Thymus (tissue), 11 donors: ENCODE measurements at regions not wholly inside any gene's neighbourhood (a gene's known extent, or its start where the extent isn't known, plus 50 kb on each side); places are given as distances from the start of the nearest gene placed in this dataset.

Experiments used
- DNase-seq, 9 donors: peaks; one replicate each; pipeline ENCODE4 v3.0.0-alpha.2; 2013; ENCODE audit warnings: low spot score in 9 of 9, low read depth in 6 of 9, missing footprints in 1 of 9
- H3K27ac ChIP-seq, 2 donors: one replicate each; pipeline ENCODE4 v1.5.1; 2013; ENCODE audit warnings: control low read depth in 1 of 2, low read depth in 1 of 2, low read length in 1 of 2, mild to moderate bottlenecking in 1 of 2, moderate library complexity in 1 of 2
- H3K27me3 ChIP-seq, 2 donors: one replicate each; pipeline ENCODE4 v1.5.1; 2013; ENCODE audit warnings: low read length in 1 of 2; ENCODE audit not compliant: control insufficient read depth in 2 of 2, insufficient read depth in 1 of 2
- H3K36me3 ChIP-seq, 2 donors: one replicate each; pipeline ENCODE4 v1.5.1; 2013; ENCODE audit warnings: low read length in 1 of 2, mild to moderate bottlenecking in 1 of 2, moderate library complexity in 1 of 2; ENCODE audit not compliant: control insufficient read depth in 2 of 2, insufficient read depth in 2 of 2
- H3K4me1 ChIP-seq, 2 donors: one replicate each; pipeline ENCODE4 v1.5.1; 2013; ENCODE audit warnings: low read length in 2 of 2; ENCODE audit not compliant: control insufficient read depth in 2 of 2, insufficient read depth in 2 of 2
- H3K4me3 ChIP-seq, 2 donors: one replicate each; pipeline ENCODE4 v1.5.1; 2013; ENCODE audit warnings: low read length in 2 of 2, control low read depth in 1 of 2, mild to moderate bottlenecking in 1 of 2
- H3K9me3 ChIP-seq, 2 donors: one replicate each; pipeline ENCODE4 v1.5.1; 2013; ENCODE audit warnings: low read length in 1 of 2, mild to moderate bottlenecking in 1 of 2; ENCODE audit not compliant: control insufficient read depth in 2 of 2, insufficient read depth in 1 of 2
- WGBS: extraction: QIAGEN DNeasy Blood & Tissue Kit; methylation state at CpG from one replicate; pipeline ENCODE4 v1.1.7; 2013; 5-methylcytosine and 5-hydroxymethylcytosine counted together
- donor health status: healthy.

DNA sequence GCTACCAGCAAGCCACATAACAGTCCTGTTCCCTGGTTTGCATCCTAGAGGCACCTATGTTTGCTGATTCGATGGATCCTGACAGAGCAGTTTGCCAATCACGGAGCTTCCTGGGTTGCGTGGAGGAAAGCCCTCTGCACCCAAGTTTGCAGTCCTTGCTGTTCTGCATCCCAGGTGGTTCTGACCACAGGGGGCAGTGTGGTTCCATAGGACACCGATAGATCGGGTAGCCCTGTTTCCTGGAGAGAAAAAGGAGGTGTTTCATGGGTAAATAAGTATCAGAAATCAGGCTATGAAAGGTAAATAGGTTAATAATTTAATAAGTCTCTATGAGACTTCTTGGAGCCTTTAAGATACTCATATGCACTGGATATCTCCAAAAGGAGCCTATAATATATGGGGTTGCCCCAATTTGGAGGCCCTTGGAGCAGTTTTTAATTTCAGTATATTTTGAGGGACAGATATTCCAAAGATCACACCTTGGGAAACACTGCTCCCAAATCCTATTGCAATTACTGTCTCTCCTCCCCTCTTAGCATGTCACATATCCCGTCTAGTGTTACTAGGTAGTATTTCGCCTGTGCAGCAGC lies 194.6 kb upstream of the TPM1 start:
- no peak overlapping the region for H3K4me3 ChIP-seq
- peak in 3 of 9 donors; percentile 2 to 20 (median 16) for DNase-seq
- no peaks in the 10 kb centered on the region for H3K27me3 ChIP-seq
- H3K36me3 ChIP-seq = no peaks in the 10 kb centered on the region
- no peaks in the 10 kb centered on the region for H3K9me3 ChIP-seq
- WGBS = 85% methylated on average over 7 of the region's 7 CpGs
- H3K27ac ChIP-seq = no peak overlapping the region
- no peaks in the 10 kb centered on the region for H3K4me1 ChIP-seq

DNA sequence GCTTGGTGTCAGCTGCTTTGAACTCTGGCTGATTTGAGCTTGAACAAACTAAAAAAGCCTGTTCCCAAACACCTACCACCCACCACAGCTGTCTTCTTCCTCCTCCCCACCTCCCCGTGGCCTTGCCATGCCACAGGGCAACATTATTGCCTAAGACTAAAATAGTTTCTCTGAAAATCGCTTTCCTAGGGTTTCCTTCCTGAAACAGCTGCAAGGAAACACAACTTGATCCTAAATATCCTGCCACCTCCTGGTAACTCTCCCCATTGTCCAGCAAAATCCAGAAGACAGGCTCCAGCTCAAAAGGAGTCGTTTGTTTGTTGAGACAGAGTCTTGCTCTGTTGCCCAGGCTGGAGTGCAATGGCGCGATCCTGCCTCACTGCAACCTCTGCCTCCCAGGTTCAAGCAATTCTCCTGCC lies 193.9 kb upstream of the TPM1 start:
- Histone ChIP-seq H3K4me1 (no peaks in the 10 kb centered on the region), H3K27me3 (no peaks in the 10 kb centered on the region), H3K36me3 (no peaks in the 10 kb centered on the region), H3K27ac (no peak overlapping the region), H3K9me3 (no peaks in the 10 kb centered on the region), H3K4me3 (no peak overlapping the region)
- WGBS = 58% methylated on average over 5 of the region's 5 CpGs
- no peak for DNase-seq

DNA sequence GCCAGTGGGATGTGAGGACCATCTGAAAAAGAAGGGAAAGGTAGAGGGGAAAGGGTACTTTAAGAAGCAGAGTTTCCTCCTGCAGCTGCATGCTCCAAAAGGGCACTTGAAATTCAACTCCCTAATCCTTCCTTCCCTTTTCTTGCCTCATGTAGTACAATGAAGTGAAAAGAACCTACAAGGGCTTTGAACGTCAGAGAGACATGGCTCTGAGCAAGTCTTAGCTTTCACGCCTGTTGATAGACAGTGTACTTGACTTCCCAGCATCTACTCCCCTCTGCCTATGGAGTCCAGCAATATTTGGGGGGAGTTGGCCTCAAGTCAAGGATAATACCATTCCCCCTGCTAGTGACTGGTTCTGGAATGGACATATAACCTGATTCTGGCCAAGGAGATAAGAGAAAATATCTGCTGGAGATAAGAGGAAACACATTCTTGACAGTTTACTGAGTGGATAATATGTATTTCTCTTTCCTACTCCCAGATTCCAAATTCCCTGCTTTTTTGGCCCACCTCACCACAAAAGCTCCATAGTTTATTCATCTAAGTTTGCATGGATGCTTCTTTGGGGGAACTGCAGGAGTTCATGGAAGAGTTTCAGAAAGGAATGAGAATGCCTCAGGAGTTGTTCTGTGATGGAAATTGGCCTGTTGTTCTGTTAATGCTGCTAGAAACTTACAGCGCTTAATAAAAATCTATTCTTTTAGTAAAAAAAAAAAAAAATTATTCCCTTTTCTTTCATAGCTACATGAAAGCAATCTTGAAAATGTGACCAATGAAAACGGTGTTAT lies 193.0 kb upstream of the TPM1 start:
- no peak for DNase-seq
- Histone ChIP-seq H3K9me3 (no peaks in the 10 kb centered on the region), H3K27ac (no peak overlapping the region), H3K36me3 (no peaks in the 10 kb centered on the region), H3K27me3 (no peaks in the 10 kb centered on the region), H3K4me3 (no peak overlapping the region), H3K4me1 (no peaks in the 10 kb centered on the region)
- 82% methylated on average over 4 of the region's 4 CpGs for WGBS

DNA sequence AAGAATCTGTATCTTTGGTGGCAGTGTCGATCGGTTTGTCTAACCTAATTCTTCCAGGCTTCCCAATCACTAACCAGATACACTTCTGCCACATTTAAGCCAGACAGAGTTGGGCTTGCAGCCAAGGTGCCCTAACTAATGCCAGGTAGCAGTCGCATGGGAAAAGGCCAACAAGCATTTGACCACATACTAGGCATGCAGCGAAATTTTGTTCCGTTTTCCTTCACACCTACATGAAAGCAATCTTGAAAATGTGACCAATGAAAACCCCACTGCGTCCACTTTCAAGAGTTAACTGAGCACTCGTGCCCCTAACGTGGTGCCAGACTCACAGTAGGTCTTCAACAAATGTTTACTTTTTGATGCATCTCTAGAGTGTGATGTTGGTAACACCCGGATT lies 192.2 kb upstream of the TPM1 start:
- H3K27ac ChIP-seq = no peak overlapping the region
- WGBS = 95% methylated on average over 9 of the region's 9 CpGs
- H3K4me3 ChIP-seq = no peak overlapping the region
- no peaks in the 10 kb centered on the region for H3K9me3 ChIP-seq
- no peaks in the 10 kb centered on the region for H3K27me3 ChIP-seq
- no peaks in the 10 kb centered on the region for H3K4me1 ChIP-seq
- no peak for DNase-seq
- no peaks in the 10 kb centered on the region for H3K36me3 ChIP-seq

DNA sequence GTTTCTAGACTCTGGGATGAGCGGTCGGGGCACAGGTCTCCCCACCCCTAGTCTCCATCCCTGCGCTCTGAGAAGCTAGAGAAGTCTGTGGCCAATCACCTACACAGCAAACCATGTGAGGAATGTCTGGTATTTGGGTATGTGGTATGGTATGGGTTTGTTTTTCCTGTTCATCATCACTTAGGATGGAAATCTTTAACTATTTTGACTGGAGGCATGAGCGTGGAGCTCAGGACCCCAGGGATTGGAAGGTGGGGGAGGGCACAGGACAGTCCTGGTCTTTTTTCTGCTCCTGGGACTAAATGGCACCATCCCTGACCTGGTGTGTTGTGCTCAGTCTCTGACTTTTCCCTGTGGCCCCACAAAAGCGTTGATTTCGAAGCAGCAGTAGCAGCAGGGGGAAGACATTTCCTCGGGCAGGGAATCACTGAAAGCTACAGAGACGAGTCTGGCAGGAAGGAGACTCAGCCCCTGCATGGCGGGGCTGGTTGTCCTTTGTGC lies 191.7 kb upstream of the TPM1 start:
- Histone ChIP-seq H3K9me3 (no peaks in the 10 kb centered on the region), H3K27ac (no peak overlapping the region), H3K4me3 (no peak overlapping the region), H3K27me3 (no peaks in the 10 kb centered on the region), H3K36me3 (no peaks in the 10 kb centered on the region), H3K4me1 (no peaks in the 10 kb centered on the region)
- DNase-seq = no peak
- WGBS = 89% methylated on average over 9 of the region's 9 CpGs

DNA sequence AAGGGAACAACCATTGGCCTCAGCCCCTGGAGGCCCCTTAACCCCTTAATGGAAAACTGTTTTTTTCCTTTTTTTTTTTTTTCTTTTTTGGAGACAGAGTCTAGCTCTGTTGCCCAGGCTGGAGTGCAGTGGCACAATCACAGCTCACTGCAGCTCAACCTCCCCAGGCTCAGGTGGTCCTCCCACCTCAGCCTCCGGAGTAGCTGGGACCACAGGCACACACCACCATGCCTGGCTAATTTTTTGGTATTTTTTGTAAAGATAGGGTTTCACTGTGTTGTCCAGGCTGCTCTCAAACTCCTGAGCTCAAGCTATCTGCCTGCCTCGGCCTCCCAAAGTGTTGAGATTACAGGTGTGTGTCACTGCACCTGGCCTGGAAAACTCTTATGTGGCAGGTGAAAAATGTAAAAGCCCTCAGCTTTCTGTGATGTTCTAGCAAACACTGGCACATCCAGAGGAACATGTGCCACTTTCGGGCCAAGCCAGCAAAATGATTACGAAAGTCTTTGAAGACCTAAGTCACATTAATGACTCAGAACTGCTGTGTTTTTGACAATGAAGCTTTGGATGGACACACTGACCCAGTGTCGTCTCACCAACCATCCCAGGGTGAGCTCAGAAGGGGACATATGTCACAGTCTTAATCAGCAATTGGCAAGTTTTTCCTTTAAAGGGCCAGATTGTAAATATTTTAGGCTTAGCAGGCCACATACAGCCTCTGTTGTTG lies 189.3 kb upstream of the TPM1 start:
- H3K27ac ChIP-seq = no peak overlapping the region
- H3K36me3 ChIP-seq = no peaks in the 10 kb centered on the region
- DNase-seq = no peak
- WGBS = 80% methylated on average over 5 of the region's 5 CpGs
- no peak overlapping the region for H3K4me3 ChIP-seq
- peaks cover 0 to 2% of the 10 kb centered on the region in 2 donors for H3K27me3 ChIP-seq
- no peaks in the 10 kb centered on the region for H3K9me3 ChIP-seq
- H3K4me1 ChIP-seq = no peaks in the 10 kb centered on the region

DNA sequence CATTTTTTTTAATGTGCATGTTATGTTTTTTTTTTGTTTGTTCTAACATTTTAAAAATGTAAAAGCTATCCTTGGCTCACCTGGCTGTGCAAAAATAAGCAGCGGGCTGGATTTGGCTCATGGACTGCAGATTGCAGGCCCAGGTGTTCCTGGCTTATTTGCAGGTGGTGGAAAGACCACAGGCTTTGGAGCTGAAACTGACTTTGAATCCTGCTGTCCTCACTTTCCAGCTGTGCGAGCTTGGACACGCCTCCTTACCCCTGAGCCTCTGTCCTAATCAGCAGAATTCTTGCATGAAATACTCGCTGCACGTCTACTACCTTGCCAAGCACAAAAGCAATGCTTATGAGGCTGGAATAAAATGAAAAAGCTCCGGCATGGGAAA lies 188.7 kb upstream of the TPM1 start:
- WGBS = 86% methylated on average over 6 of the region's 6 CpGs
- no peak for DNase-seq
- H3K36me3 ChIP-seq = no peaks in the 10 kb centered on the region

DNA sequence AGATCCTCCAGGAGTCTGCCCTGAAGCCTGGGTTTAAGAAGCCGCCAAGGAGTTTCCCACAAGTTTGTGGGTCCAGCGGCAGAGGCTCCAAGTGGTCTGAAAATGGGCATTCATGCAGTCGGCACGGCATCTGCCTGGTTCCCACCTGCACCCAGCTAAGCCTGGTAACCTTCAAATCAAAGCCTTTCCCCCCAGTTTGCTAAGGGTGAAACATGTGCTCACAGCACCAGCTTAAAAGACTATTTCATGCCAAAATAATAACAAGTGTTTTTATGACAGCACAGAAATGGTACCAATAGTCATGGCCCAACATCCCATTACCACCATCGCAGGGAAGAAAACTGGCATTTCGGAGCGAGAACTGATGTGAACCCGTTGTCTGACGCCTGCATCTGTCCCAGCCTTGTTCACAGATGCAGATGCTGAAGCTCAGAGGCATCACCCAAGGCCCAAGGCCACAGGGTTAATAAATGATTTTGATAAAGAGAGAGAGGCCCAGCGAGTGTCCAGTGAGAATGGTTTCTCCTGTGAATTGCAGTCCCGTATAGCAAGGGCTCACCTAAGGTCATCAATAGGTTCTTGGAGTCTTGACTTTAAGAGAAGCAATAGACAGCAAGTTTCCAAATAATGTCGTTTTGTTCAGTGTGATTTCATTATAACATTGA lies 188.0 kb upstream of the TPM1 start:
- peaks cover 0 to 2% of the 10 kb centered on the region in 2 donors for H3K27me3 ChIP-seq
- WGBS = 96% methylated on average over 12 of the region's 12 CpGs
- H3K9me3 ChIP-seq = no peaks in the 10 kb centered on the region
- no peak overlapping the region for H3K4me3 ChIP-seq
- H3K27ac ChIP-seq = no peak overlapping the region
- no peak for DNase-seq
- no peaks in the 10 kb centered on the region for H3K36me3 ChIP-seq
- no peaks in the 10 kb centered on the region for H3K4me1 ChIP-seq

More for the DNA sequence above, 188.7 kb upstream of the TPM1 start:
- Histone ChIP-seq H3K4me1 (no peaks in the 10 kb centered on the region), H3K9me3 (no peaks in the 10 kb centered on the region), H3K4me3 (no peak overlapping the region), H3K27me3 (peaks cover 0 to 2% of the 10 kb centered on the region in 2 donors), H3K27ac (no peak overlapping the region)

DNA sequence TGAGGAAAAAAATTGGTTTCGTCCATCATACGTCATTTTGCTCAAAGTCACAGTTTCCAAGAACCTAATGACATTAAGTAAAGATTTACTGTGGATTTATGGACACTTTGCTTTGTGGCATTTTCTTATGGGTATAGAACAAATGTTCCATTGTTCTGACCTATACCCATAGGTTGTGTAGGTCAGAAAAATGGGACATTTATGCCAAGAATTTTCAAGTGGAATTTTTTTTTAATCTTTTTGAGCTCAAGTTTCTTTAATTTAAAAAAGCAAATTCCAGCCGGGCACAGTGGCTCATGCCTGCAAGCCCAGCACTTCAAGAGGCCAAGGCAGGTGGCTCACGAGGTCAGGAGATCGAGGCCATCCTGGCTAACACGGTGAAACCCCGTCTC lies 187.5 kb upstream of the TPM1 start:
- no peaks in the 10 kb centered on the region for H3K9me3 ChIP-seq
- 96% methylated on average over 7 of the region's 7 CpGs for WGBS

More for the DNA sequence above, 187.5 kb upstream of the TPM1 start:
- no peak overlapping the region for H3K27ac ChIP-seq
- H3K4me3 ChIP-seq = no peak overlapping the region
- H3K36me3 ChIP-seq = no peaks in the 10 kb centered on the region
- H3K27me3 ChIP-seq = peaks cover 0 to 2% of the 10 kb centered on the region in 2 donors
- DNase-seq = no peak
- H3K4me1 ChIP-seq = no peaks in the 10 kb centered on the region
